ENCODE measurements at regions not wholly inside any gene's neighbourhood (a gene's known extent, or its start where the extent isn't known, plus 50 kb on each side); places are given as distances from the start of the nearest gene placed in this dataset.

DNA sequence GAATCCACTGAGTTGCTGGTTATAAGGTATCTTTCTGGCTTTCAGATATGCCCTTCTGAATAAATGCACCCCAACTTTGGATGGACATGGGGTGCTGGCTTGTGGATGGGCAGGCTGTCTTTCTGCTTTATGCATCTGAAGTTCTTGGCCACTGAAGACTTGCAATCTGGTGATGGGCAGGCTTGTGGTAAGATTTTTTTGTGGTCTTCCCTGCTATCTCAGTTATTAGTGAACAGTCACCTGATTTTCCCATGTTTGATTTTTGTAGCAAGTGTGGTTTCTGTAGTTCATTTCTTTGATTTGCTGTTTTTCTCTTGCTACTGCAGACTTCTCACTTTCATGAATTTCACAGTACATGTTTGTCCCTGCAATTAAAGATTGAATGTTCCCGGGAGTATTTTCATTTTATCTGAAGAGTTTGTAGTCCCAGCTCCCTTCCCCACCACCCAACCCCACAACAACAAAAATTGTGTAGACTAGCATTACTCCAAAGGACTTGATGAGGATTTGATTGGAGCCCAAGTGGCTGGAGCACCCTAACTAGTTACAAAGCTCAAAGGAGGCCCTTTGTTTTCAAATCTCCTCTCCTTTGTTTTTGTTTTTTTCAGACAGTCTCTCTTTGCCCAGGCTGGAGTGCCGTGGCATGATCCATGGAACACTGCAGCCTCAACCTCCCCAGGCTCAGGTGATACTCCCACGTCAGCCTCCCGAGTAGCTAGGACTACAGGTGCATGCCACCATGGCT lies 63.6 kb upstream of the MGAT5 start:
- TF ChIP-seq, protein P1, sequence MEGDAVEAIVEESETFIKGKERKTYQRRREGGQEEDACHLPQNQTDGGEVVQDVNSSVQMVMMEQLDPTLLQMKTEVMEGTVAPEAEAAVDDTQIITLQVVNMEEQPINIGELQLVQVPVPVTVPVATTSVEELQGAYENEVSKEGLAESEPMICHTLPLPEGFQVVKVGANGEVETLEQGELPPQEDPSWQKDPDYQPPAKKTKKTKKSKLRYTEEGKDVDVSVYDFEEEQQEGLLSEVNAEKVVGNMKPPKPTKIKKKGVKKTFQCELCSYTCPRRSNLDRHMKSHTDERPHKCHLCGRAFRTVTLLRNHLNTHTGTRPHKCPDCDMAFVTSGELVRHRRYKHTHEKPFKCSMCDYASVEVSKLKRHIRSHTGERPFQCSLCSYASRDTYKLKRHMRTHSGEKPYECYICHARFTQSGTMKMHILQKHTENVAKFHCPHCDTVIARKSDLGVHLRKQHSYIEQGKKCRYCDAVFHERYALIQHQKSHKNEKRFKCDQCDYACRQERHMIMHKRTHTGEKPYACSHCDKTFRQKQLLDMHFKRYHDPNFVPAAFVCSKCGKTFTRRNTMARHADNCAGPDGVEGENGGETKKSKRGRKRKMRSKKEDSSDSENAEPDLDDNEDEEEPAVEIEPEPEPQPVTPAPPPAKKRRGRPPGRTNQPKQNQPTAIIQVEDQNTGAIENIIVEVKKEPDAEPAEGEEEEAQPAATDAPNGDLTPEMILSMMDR (conservative IDR thresholded peaks at IDR 0.05; ENCODE audit: low read depth, low read length) = no peak
- no peak for TF ChIP-seq POLR2A (IDR thresholded peaks at IDR 0.05; ENCODE audit: low read depth, low read length)
- TF ChIP-seq RAD21 (IDR thresholded peaks at IDR 0.05; ENCODE audit: low read length) = no peak
- TF ChIP-seq RFX5 (IDR thresholded peaks at IDR 0.05; ENCODE audit: low read depth, low read length) = no peak
- TF ChIP-seq MAZ (IDR thresholded peaks at IDR 0.05; ENCODE audit: borderline replicate concordance, low read depth, low read length) = no peak
- no peak for TF ChIP-seq MXI1 (IDR thresholded peaks at IDR 0.05; ENCODE audit: borderline replicate concordance, low read depth, low read length)
- no peak for TF ChIP-seq MAFK (IDR thresholded peaks at IDR 0.05; ENCODE audit: low read depth, low read length)
- TF ChIP-seq, protein P2, sequence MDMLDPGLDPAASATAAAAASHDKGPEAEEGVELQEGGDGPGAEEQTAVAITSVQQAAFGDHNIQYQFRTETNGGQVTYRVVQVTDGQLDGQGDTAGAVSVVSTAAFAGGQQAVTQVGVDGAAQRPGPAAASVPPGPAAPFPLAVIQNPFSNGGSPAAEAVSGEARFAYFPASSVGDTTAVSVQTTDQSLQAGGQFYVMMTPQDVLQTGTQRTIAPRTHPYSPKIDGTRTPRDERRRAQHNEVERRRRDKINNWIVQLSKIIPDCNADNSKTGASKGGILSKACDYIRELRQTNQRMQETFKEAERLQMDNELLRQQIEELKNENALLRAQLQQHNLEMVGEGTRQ (IDR thresholded peaks at IDR 0.05; ENCODE audit: low read depth, low read length) = no peak
- no peak for TF ChIP-seq CEBPB (IDR thresholded peaks at IDR 0.05; ENCODE audit: low read depth, low read length)
- no peak for TF ChIP-seq RCOR1 (IDR thresholded peaks at IDR 0.05; ENCODE audit: insufficient replicate concordance, low read length)
